Stomach (tissue), 4 donors: ENCODE measurements at regions not wholly inside any gene's neighbourhood (a gene's known extent, or its start where the extent isn't known, plus 50 kb on each side); places are given as distances from the start of the nearest gene placed in this dataset.

ENCODE experiments used
- CTCF ChIP-seq, 7 experiments: fragments of 450-650 bp in 4 of 7; fragments of 200-600 bp in 3 of 7; sonication (generic) in 3 of 7; IDR thresholded peaks; one replicate each; pipeline ENCODE4 v1.5.1; 2016 to 2019; ENCODE audit warnings: antibody characterized with exemption in 7 of 7, control low read depth in 2 of 7, mild to moderate bottlenecking in 1 of 7
- POLR2A ChIP-seq, 4 donors: fragments of 450-650 bp; IDR thresholded peaks; one replicate each; pipeline ENCODE4 v1.6.1; 2016; ENCODE audit warnings: antibody characterized with exemption in 4 of 4, control low read depth in 2 of 4, mild to moderate bottlenecking in 1 of 4, moderate library complexity in 1 of 4

GRCh38 chr3:152676810-152677379, 158.0 kb upstream of the P2RY1 start:
- no peak for TF ChIP-seq POLR2A (IDR thresholded peaks at IDR 0.05)
- no peak for TF ChIP-seq CTCF (IDR thresholded peaks at IDR 0.05)
